NT2/D1 (cell line): ENCODE measurements at regions not wholly inside any gene's neighbourhood (a gene's known extent, or its start where the extent isn't known, plus 50 kb on each side); places are given as distances from the start of the nearest gene placed in this dataset.

ENCODE experiments used
- DNase-seq: peaks from one replicate; pipeline ENCODE4 v3.0.0-alpha.2; 2011; ENCODE audit warnings: low read depth, low spot score
- H3K27me3 ChIP-seq: 2 replicates; pipeline ENCODE4 v1.6.0; 2011; ENCODE audit warnings: mild to moderate bottlenecking; ENCODE audit not compliant: insufficient read length, insufficient read depth
- H3K36me3 ChIP-seq: 2 replicates; pipeline ENCODE4 v1.6.1; 2011; ENCODE audit warnings: mild to moderate bottlenecking, low read length, mixed read lengths; ENCODE audit not compliant: insufficient read depth, insufficient read length
- H3K4me1 ChIP-seq: 2 replicates; pipeline ENCODE4 v1.5.1; 2011; ENCODE audit not compliant: insufficient read depth, insufficient read length
- H3K4me3 ChIP-seq: 2 replicates; pipeline ENCODE4 v1.5.1; 2011; ENCODE audit warnings: low read depth; ENCODE audit not compliant: insufficient read length
- H3K9ac ChIP-seq: 2 replicates; pipeline ENCODE4 v1.6.0; 2011; ENCODE audit warnings: low read depth; ENCODE audit not compliant: insufficient read length
- H3K9me3 ChIP-seq: 2 replicates; pipeline ENCODE4 v1.5.1; 2011; ENCODE audit warnings: mild to moderate bottlenecking, low read length; ENCODE audit not compliant: insufficient read depth
- SUZ12 ChIP-seq: IDR thresholded peaks from 2 replicates; pipeline ENCODE4 v1.6.1; 2011; ENCODE audit not compliant: insufficient read length, insufficient read depth; ENCODE audit errors: extremely low read depth
- YY1 ChIP-seq: IDR thresholded peaks from 2 replicates; pipeline ENCODE4 v1.6.1; 2011; ENCODE audit not compliant: insufficient read length, insufficient read depth
- ZNF274 ChIP-seq: IDR thresholded peaks from 2 replicates; pipeline ENCODE4 v1.6.1; 2011; ENCODE audit warnings: mild to moderate bottlenecking, low read depth, low read length

DNA sequence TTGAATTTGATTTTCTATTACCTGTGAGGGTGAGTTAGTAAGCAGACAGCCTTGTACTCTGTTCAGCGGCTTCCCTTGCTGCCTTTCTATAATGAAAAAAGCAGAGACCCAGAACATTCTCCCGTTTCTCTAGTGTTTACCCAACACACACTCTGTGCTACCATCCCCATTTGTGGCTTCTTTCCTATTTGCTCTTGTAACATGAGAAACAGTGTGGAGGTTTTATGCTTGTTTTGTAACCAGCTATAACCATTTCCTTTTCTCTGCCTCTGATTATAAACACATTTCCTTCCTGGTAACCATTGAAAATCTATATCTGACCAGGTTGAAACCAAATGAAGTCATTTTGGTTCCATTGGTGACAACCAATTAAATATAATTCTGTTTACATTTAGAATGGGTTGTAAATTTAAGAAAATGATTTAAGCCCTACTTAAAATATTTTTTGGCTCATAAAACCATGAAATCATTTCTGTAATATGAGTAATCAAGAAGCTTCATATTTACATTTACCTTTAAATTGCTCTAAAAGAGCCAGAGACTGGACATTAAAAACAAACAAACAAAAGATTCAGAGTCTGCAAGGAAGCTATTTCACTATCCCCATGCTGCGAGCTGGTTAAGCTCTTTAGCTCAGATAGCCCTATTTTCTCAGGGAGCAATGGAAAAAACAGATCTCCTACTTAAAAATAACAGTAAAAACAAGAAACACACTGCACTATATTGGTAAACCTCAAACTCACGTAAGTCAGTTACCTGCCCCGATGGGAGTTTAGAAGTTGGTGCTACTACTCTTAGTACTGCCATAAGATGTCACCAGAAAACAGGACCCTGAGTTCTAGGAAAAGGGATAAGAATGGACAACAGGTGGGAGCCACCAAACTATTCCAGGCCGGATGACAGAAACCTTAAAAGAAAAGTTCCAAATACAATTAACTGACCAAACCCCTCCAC, 206.5 kb upstream of the EEA1 start:
- no peaks in the 10 kb centered on the region for H3K9me3 ChIP-seq
- no peak overlapping the region for H3K4me3 ChIP-seq
- TF ChIP-seq YY1: no peak
- no peak for TF ChIP-seq ZNF274
- TF ChIP-seq SUZ12: no peak
- no peaks in the 10 kb centered on the region for H3K36me3 ChIP-seq
- H3K4me1 ChIP-seq: peaks cover 2% of the 10 kb centered on the region
- no peak for DNase-seq
- no peaks in the 10 kb centered on the region for H3K27me3 ChIP-seq
- H3K9ac ChIP-seq: no peak overlapping the region

DNA sequence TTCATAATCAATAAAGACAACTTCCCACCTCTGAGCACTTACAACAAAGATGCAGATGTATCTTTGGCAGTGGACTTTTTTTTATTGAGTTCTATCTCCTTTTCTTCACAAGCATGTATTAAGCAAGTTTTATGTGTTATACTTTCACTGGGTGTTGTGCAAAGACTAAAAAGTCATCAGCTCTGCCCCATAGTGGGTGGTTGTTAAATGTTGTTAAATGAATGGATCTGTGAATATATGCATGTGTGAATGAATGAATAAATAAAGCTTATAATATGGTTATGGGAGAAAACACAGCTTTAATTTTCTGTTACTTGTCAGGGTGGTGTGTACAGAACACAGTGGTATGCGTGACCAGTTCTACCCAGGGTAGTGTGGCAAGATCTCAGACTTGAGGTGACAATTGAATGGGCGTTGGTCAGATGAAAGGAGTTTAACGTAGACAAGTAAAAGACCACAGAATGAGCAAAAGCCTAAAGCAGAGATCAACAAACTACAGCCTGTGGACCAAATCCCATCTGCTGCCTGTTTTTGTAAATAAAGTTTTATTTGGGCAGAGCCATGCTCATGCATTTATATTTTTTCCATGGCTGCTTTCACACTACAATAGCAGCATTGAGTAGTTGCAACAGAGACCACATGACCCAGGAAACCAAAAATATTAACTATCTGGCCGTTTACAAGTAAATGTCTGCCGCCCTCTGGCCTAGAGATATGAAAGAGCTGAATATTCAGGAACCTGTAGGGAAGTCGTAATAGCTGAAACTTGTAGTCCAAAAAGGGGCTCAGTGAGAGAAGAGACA, 207.4 kb upstream of the EEA1 start:
- Histone ChIP-seq H3K36me3 (no peaks in the 10 kb centered on the region), H3K4me3 (no peak overlapping the region), H3K4me1 (peaks cover 2% of the 10 kb centered on the region), H3K9me3 (no peaks in the 10 kb centered on the region), H3K27me3 (no peaks in the 10 kb centered on the region), H3K9ac (no peak overlapping the region)
- no peak for DNase-seq
- no peak for TF ChIP-seq ZNF274
- TF ChIP-seq SUZ12: no peak
- no peak for TF ChIP-seq YY1

DNA sequence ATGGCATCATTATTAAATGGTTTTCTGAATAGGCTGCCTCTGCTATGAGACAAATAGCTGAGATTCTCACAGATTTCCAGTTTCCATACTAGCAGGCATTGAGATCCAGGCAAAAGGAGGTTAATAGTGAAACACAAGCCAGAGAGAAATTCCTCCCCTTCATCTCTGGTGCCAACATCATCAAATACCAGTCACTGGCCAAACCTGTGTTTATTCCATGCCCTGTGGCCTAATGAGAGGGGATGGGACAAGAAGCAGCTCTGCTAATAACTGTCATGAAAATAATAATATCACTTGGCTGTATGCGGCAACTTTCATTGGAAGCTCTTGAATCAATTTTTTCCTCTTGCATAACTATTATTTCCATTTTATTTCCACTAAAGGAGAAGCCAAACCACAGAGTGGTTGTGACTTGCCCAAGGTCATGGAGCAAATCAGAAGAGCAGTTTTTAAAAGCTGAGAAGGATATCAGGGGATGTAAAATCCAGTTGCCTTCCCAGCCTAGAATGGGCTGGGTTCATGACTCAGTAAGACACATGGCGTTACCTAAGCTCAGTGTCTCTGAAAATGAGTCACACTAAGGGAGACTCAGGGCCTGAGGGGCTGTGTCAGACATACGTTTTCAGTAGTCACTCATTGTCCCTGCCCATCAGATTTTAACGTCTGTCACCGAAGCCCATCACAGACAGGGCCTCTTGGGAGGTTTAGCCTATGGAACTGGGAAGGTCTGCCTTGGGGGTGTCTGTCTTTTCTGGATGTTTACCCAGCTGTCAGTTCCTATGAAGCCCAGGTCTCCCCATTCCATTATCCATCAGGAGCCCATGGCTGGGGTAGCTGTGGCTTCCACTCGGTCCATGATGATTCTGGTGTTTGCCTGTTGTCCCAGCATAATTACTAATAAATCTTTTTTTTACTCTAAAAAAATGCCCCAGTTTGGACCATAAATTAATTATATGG, 208.8 kb upstream of the EEA1 start:
- H3K4me3 ChIP-seq: no peak overlapping the region
- H3K4me1 ChIP-seq: peaks cover 2% of the 10 kb centered on the region

DNA sequence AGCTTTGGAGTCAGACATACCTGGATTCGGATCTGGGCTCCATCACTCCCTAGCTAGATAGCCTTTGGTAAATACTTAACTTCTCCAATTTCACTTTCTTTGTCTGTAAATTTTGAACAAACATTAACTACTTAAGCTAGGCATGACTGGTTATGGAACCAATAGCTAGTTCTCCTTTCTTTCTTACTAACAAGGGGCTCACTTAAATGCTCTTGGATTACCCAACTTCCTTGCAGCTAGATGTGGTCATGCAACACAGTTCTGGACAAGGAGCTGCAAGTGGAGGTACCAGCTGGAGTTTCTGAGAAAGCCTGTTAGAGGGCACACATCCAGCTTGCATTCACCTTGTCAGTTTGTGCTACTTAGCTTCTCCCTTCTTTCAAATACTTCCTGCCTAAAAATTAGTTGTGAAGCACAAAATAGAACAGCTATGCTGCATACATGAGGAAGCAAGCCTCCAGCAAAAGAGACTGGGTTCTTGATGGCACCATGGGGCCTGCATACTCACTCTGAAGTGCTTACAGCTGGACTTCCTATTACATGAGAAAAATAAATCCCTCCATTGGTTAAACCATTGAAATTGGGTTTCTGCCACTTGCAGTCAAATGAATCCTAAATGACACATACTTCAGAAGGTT, 210.1 kb upstream of the EEA1 start:
- TF ChIP-seq YY1 (no peak), SUZ12 (no peak), ZNF274 (no peak)
- no peaks in the 10 kb centered on the region for H3K36me3 ChIP-seq
- H3K4me1 ChIP-seq: peaks cover 2% of the 10 kb centered on the region
- no peak for DNase-seq
- no peak overlapping the region for H3K9ac ChIP-seq
- no peaks in the 10 kb centered on the region for H3K27me3 ChIP-seq
- no peaks in the 10 kb centered on the region for H3K9me3 ChIP-seq
- H3K4me3 ChIP-seq: no peak overlapping the region

More for the DNA sequence above, 208.8 kb upstream of the EEA1 start:
- Histone ChIP-seq H3K9me3 (no peaks in the 10 kb centered on the region), H3K9ac (no peak overlapping the region), H3K27me3 (no peaks in the 10 kb centered on the region), H3K36me3 (no peaks in the 10 kb centered on the region)
- TF ChIP-seq YY1 (no peak), SUZ12 (no peak)
- no peak for DNase-seq

DNA sequence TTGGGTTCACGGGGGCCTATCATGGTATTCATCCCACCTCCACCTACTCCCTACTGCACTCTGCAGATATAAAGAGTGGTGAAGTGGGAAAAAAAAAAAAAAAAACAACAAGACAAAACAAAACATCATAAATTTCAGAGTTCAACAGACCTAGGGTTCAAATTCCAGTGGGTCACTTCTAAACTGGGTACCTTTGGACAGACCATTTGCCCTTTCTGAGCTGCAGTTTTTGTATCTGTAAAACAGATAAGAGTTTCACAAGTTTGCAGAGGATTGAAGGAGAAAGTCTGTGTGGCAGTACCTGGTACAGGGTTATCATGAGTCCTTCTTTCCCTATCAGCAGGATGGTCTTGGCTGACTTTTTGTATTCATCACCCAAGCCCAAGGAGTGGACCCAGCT, 211.2 kb upstream of the EEA1 start:
- Histone ChIP-seq H3K4me1 (no peaks in the 10 kb centered on the region), H3K27me3 (no peaks in the 10 kb centered on the region), H3K36me3 (no peaks in the 10 kb centered on the region), H3K9me3 (no peaks in the 10 kb centered on the region), H3K4me3 (no peak overlapping the region), H3K9ac (no peak overlapping the region)
- DNase-seq: no peak
- TF ChIP-seq ZNF274 (no peak), SUZ12 (no peak), YY1 (no peak)

DNA sequence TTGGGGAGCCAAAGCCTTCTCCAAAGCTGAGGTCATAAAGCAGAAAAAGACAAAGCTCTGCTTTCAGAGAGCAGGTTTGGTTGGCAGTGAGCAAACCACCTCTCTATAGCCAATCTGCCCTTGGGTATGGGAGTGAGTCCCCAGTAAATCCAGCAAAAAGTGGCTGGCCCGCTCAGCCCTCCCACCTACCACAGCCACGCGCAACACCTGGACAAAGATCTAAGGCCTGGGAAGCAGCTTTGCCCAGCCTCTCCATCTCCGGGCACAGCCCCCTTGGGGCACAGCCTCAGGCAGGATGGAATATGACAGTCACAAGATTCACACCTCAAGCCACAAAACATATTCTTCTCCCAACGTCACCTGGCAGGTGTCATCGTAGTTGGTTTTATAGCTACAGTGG, 211.7 kb upstream of the EEA1 start:
- TF ChIP-seq SUZ12 (no peak), ZNF274 (no peak), YY1 (no peak)
- no peak for DNase-seq
- H3K9ac ChIP-seq: no peak overlapping the region
- no peaks in the 10 kb centered on the region for H3K27me3 ChIP-seq
- H3K36me3 ChIP-seq: no peaks in the 10 kb centered on the region
- H3K4me3 ChIP-seq: no peak overlapping the region
- H3K9me3 ChIP-seq: no peaks in the 10 kb centered on the region
- H3K4me1 ChIP-seq: no peaks in the 10 kb centered on the region
